Vagina (tissue), 2 donors: ENCODE measurements at regions not wholly inside any gene's neighbourhood (a gene's known extent, or its start where the extent isn't known, plus 50 kb on each side); places are given as distances from the start of the nearest gene placed in this dataset.

Source experiments
- CTCF ChIP-seq, 3 experiments: fragments of 450-650 bp in 2 of 3; fragments of 200-600 bp in 1 of 3; sonication (generic) in 1 of 3; IDR thresholded peaks; one replicate each; pipeline ENCODE4 v1.5.1; 2017 to 2019; ENCODE audit warnings: antibody characterized with exemption in 3 of 3, mild to moderate bottlenecking in 2 of 3, moderate library complexity in 2 of 3
- POLR2A ChIP-seq, 2 donors: fragments of 450-650 bp; IDR thresholded peaks; one replicate each; pipeline ENCODE4 v1.6.1; 2017; ENCODE audit warnings: antibody characterized with exemption in 2 of 2, mild to moderate bottlenecking in 2 of 2, moderate library complexity in 2 of 2

GRCh38 chr7:88540012-88540411, 219.5 kb upstream of the ZNF804B start:
- no peak for TF ChIP-seq POLR2A (IDR thresholded peaks at IDR 0.05)
- TF ChIP-seq CTCF (IDR thresholded peaks at IDR 0.05): no peak
